H1 (cell line): ENCODE measurements at regions not wholly inside any gene's neighbourhood (a gene's known extent, or its start where the extent isn't known, plus 50 kb on each side); places are given as distances from the start of the nearest gene placed in this dataset.

ENCODE experiments used
- HDAC2 ChIP-seq, 2 experiments: fragments of 300-600 bp in 1 of 2; sonication (generic) in 1 of 2; IDR thresholded peaks; 2 replicates each; pipeline ENCODE4 v1.6.1; 2011 to 2012; ENCODE audit warnings: low read depth in 2 of 2, low read length in 2 of 2, mild to moderate bottlenecking in 2 of 2, moderate library complexity in 2 of 2, borderline replicate concordance in 1 of 2, inconsistent platforms in 1 of 2
- KDM1A ChIP-seq: fragments of 200-600, 300-600 bp; sonication (generic); IDR thresholded peaks from 2 replicates; pipeline ENCODE4 v1.7.1; 2016; ENCODE audit warnings: mild to moderate bottlenecking, low read length, borderline replicate concordance
- KDM5A ChIP-seq: fragments of 200-600 bp; IDR thresholded peaks from 2 replicates; pipeline ENCODE4 v1.7.1; 2012; ENCODE audit warnings: mild to moderate bottlenecking, low read length, inconsistent platforms, mixed read lengths
- TF ChIP-seq, protein P1 (sequence below): IDR thresholded peaks from 2 replicates; pipeline ENCODE4 v1.6.1; 2012; ENCODE audit warnings: low read length, inconsistent platforms

GRCh38 chr2:140057928-140058327, 1277.7 kb upstream of the NXPH2 start (continued):
- TF ChIP-seq, protein P1, sequence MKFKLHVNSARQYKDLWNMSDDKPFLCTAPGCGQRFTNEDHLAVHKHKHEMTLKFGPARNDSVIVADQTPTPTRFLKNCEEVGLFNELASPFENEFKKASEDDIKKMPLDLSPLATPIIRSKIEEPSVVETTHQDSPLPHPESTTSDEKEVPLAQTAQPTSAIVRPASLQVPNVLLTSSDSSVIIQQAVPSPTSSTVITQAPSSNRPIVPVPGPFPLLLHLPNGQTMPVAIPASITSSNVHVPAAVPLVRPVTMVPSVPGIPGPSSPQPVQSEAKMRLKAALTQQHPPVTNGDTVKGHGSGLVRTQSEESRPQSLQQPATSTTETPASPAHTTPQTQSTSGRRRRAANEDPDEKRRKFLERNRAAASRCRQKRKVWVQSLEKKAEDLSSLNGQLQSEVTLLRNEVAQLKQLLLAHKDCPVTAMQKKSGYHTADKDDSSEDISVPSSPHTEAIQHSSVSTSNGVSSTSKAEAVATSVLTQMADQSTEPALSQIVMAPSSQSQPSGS = no peak
- TF ChIP-seq KDM5A (no peak), HDAC2 (IDR thresholded peaks at IDR 0.05; ENCODE audit: borderline replicate concordance in 1 of 2, low read depth in 2 of 2, low read length in 2 of 2) (no peak), KDM1A (no peak)
